HepG2 (cell line): ENCODE measurements at regions not wholly inside any gene's neighbourhood (a gene's known extent, or its start where the extent isn't known, plus 50 kb on each side); places are given as distances from the start of the nearest gene placed in this dataset.

Experiments used
- ATAC-seq: fragments of 200-7000 bp; cut with Tn5 transposase; 3 replicates; pipeline ENCODE4 v1.9.1; 2020; ENCODE audit warnings: mild to moderate bottlenecking, moderate library complexity
- BruUV-seq: library from RNA; stranded (reverse); fragments of 400-500 nt; replicated peaks from 2 replicates; lab custom pipeline; 2021; lab: Mats Ljungman, UMichigan
- CTCF ChIA-PET: fragments of 300-600 bp; formaldehyde crosslinking; extraction: SDS; loops from one replicate; lab custom pipeline; 2021; ENCODE audit warnings: low total read pairs, inconsistent platforms, low intra/inter-chr PET ratio; lab: Yijun Ruan, JAX
- POLR2A ChIA-PET: fragments of 350-600 bp; sonication (Branson Sonifier 250); formaldehyde crosslinking; loops from one replicate; lab custom pipeline; 2020; ENCODE audit warnings: antibody characterized with exemption, inconsistent platforms; lab: Yijun Ruan, JAX
- DNase-seq: peaks from one replicate; pipeline ENCODE4 v3.0.0-alpha.2; 2015; ENCODE audit warnings: low spot score
- FAIRE-seq: peaks from 3 replicates; lab custom pipeline; 2011; peaks lifted over from hg19 to GRCh38; lab: Jason Lieb, UNC
- H2AFZ ChIP-seq: one replicate; pipeline ENCODE4 v1.6.1; 2011; ENCODE audit warnings: low read length, inconsistent platforms
- H3K27ac ChIP-seq: fragments of 300-600 bp; 3 replicates; pipeline ENCODE4 v1.8.0; 2011; ENCODE audit warnings: mixed run types, mild to moderate bottlenecking, mixed read lengths, low read length, inconsistent platforms; ENCODE audit not compliant: insufficient read depth; ENCODE audit errors: extremely low read length
- H3K27me3 ChIP-seq, 2 experiments: fragments of 200-600 bp in 1 of 2; 2 replicates in 1 of 2; 3 replicates in 1 of 2; pipeline versions ENCODE4 v1.6.0 to v1.8.0; 2011; ENCODE audit warnings: low read length in 2 of 2, mild to moderate bottlenecking in 2 of 2, moderate library complexity in 2 of 2, inconsistent platforms in 1 of 2; ENCODE audit not compliant: insufficient read depth in 2 of 2, control insufficient read depth in 1 of 2
- H3K36me3 ChIP-seq, 2 experiments: fragments of 200-600 bp in 1 of 2; replicated peaks in 1 of 2; 2 replicates in 1 of 2; 3 replicates in 1 of 2; pipeline versions ENCODE4 v1.5.1 to v1.8.0; 2011; ENCODE audit warnings: low read length in 2 of 2, inconsistent platforms in 1 of 2; ENCODE audit not compliant: insufficient read depth in 2 of 2, control insufficient read depth in 1 of 2
- H3K4me1 ChIP-seq: 2 replicates; pipeline ENCODE4 v1.5.1; 2012; ENCODE audit warnings: low read length, inconsistent platforms; ENCODE audit not compliant: insufficient read depth
- H3K4me2 ChIP-seq: 2 replicates; pipeline ENCODE4 v1.6.0; 2011; ENCODE audit warnings: low read depth, low read length, inconsistent platforms
- H3K4me3 ChIP-seq, 3 experiments: fragments of 200-600 bp in 1 of 3; sonication (generic), shearing (Covaris generic) in 1 of 3; replicated peaks in 1 of 3; 2 replicates each; pipeline ENCODE4 v1.5.1; 2011 to 2016; ENCODE audit warnings: low read length in 3 of 3, inconsistent platforms in 2 of 3, low read depth in 2 of 3, mild to moderate bottlenecking in 2 of 3, control low read depth in 1 of 3, mixed read lengths in 1 of 3; ENCODE audit not compliant: insufficient read depth in 1 of 3
- H3K79me2 ChIP-seq: one replicate; pipeline ENCODE4 v1.6.1; 2011; ENCODE audit warnings: low read length, inconsistent platforms; ENCODE audit not compliant: insufficient read depth
- H3K9ac ChIP-seq: 2 replicates; pipeline ENCODE4 v1.6.0; 2011; ENCODE audit warnings: mild to moderate bottlenecking, low read depth, low read length, inconsistent platforms; ENCODE audit not compliant: insufficient read depth
- H3K9me3 ChIP-seq: 2 replicates; pipeline ENCODE4 v1.5.1; 2012; ENCODE audit warnings: mild to moderate bottlenecking, low read length
- H4K20me1 ChIP-seq: 2 replicates; pipeline ENCODE4 v1.6.0; 2011; ENCODE audit warnings: inconsistent platforms, mild to moderate bottlenecking, low read length, moderate library complexity; ENCODE audit not compliant: insufficient read depth
- ATF7 ChIP-seq, 2 experiments: fragments of 450-650 bp in 1 of 2; sonication (generic) in 1 of 2; formaldehyde crosslinking in 1 of 2; IDR thresholded peaks; 2 replicates each; pipeline versions ENCODE4 v1.4.0 to v1.6.1; 2016 to 2020; ENCODE audit warnings: antibody characterized with exemption in 1 of 2, mild to moderate bottlenecking in 1 of 2, missing genetic modification reagents in 1 of 2
- ATRX ChIP-seq: sonication (generic); formaldehyde crosslinking; IDR thresholded peaks from 2 replicates; pipeline ENCODE4 v1.4.0; 2020; ENCODE audit warnings: missing genetic modification reagents, borderline replicate concordance
- CREB1 ChIP-seq, 2 experiments: fragments of 450-650 bp in 1 of 2; IDR thresholded peaks; 2 replicates each; pipeline ENCODE4 v1.6.1; 2016 to 2017; ENCODE audit warnings: control low read depth in 1 of 2, mild to moderate bottlenecking in 1 of 2, missing compliant biosample characterization in 1 of 2, missing genetic modification characterization in 1 of 2
- DPF2 ChIP-seq: sonication (generic); formaldehyde crosslinking; IDR thresholded peaks from 2 replicates; pipeline ENCODE4 v1.4.0; 2020; ENCODE audit warnings: mild to moderate bottlenecking, low read depth, missing genetic modification reagents, borderline replicate concordance
- ELF4 ChIP-seq: sonication (generic); formaldehyde crosslinking; IDR thresholded peaks from 2 replicates; pipeline ENCODE4 v1.5.0; 2020; ENCODE audit warnings: missing genetic modification reagents, mild to moderate bottlenecking, moderate library complexity, borderline replicate concordance
- MYC ChIP-seq: sonication (generic); formaldehyde crosslinking; IDR thresholded peaks from 2 replicates; pipeline ENCODE4 v1.9.0; 2021; ENCODE audit warnings: missing genetic modification reagents, borderline replicate concordance
- PAF1 ChIP-seq: IDR thresholded peaks from 2 replicates; pipeline ENCODE4 v1.6.1; 2016; ENCODE audit warnings: missing genetic modification reagents, missing compliant biosample characterization
- TAF15 ChIP-seq: fragments of 200-400 bp; formaldehyde crosslinking; IDR thresholded peaks from one replicate; pipeline ENCODE4 v1.6.1; 2018; ENCODE audit warnings: mild to moderate bottlenecking, low read depth, low read length; ENCODE audit not compliant: poor library complexity, severe bottlenecking
- ZFP90 ChIP-seq: sonication (generic); formaldehyde crosslinking; IDR thresholded peaks from 2 replicates; pipeline ENCODE4 v1.8.0; 2022; ENCODE audit warnings: missing genetic modification reagents, mild to moderate bottlenecking, inconsistent platforms, borderline replicate concordance
- WGBS: methylation state at CpG from one replicate; pipeline ENCODE4 v1.1.6; 2017; ENCODE audit warnings: low lambda C conversion rate; 5-methylcytosine and 5-hydroxymethylcytosine counted together
- in situ Hi-C: cut with HindIII; loops from 2 replicates; pipeline ENCODE4 v1.10.0; 2017; ENCODE audit warnings: low pct_unique_long_range_greater_than_20kb; ENCODE audit not compliant: extremely low pct_ligation_motif_present
- intact Hi-C: fragments of 100-400 bp; cut with micrococcal nuclease; formaldehyde crosslinking; loops from one replicate; pipeline ENCODE4 v1.10.0; 2022; ENCODE audit not compliant: unreplicated experiment
- TF ChIP-seq, protein P1 (sequence below): sonication (generic); formaldehyde crosslinking; IDR thresholded peaks from 2 replicates; pipeline ENCODE4 v1.8.0; 2022; ENCODE audit warnings: mild to moderate bottlenecking, missing genetic modification reagents, borderline replicate concordance
- TF ChIP-seq, protein P2 (sequence below): sonication (generic); formaldehyde crosslinking; IDR thresholded peaks from 2 replicates; pipeline ENCODE4 v1.4.0; 2020; ENCODE audit warnings: missing genetic modification reagents, borderline replicate concordance

DNA sequence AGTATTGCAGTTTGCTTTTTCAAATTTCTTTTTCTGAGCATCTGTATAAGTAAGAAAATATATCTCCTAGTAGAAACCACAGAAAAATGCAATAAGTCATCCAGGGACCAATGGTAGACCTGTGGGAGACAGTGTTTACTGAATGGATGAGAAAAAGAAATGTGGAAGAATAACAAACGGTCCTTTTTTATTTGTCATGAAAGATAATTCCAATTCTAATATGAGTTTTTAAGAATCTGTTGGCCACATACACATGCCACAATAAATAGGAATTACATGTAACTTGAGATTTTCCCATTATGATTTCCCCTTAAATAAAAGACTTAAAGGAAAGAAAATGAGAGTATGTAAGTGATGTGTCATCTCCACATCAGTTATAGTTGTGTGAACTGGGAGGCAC, 107.7 kb upstream of the RAB27B start:
- no TSS peak for BruUV-seq

DNA sequence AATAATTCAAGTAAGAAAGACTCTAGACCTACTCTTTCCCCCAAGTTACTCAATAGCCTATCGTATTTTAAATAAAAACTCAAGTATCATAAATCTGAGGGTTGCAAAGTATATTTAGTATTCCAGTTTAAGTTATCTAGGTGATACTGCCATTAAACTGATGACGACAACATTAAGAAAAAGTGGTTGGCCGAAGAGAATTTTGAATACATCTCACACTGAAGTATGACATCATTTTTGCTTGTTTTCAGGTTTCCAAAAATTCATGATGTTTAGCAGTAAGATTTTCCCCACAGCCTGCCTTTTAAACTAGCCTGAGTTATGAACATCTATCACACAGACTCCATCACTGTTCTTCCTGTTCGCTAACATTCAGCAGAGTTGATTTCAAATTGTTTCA, 102.1 kb upstream of the RAB27B start:
- no peaks in the 10 kb centered on the region for H3K27me3 ChIP-seq
- POLR2A ChIA-PET: no interaction called here

More for the DNA sequence above, 107.7 kb upstream of the RAB27B start:
- CTCF ChIA-PET: no interaction called here
- POLR2A ChIA-PET: no interaction called here
- Histone ChIP-seq H3K36me3 (no peaks in the 10 kb centered on the region), H2AFZ (no peak overlapping the region), H3K4me3 (no peak overlapping the region), H3K4me1 (no peaks in the 10 kb centered on the region), H3K9ac (no peak overlapping the region), H3K9me3 (no peaks in the 10 kb centered on the region), H4K20me1 (no peaks in the 10 kb centered on the region), H3K4me2 (no peak overlapping the region), H3K79me2 (no peaks in the 10 kb centered on the region), H3K27ac (no peak overlapping the region), H3K27me3 (no peaks in the 10 kb centered on the region)
- no peak for TF ChIP-seq ZFP90
- no peak for TF ChIP-seq TAF15
- no peak for TF ChIP-seq DPF2 (CRISPR knock-in tag)
- no peak for TF ChIP-seq ELF4 (CRISPR knock-in tag)
- TF ChIP-seq ATRX (CRISPR knock-in tag): no peak
- TF ChIP-seq, protein P1, sequence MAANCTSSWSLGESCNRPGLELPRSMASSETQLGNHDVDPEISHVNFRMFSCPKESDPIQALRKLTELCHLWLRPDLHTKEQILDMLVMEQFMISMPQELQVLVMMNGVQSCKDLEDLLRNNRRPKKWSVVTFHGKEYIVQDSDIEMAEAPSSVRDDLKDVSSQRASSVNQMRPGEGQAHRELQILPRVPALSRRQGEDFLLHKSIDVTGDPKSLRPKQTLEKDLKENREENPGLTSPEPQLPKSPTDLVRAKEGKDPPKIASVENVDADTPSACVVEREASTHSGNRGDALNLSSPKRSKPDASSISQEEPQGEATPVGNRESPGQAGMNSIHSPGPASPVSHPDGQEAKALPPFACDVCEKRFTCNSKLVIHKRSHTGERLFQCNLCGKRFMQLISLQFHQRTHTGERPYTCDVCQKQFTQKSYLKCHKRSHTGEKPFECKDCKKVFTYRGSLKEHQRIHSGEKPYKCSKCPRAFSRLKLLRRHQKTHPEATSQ (CRISPR knock-in tag): no peak
- no peak for TF ChIP-seq MYC (CRISPR knock-in tag)
- DNase-seq (no peak), FAIRE-seq (no peak), ATAC-seq (no peak)
- in situ Hi-C loops (no loop called here), intact Hi-C loops (no loop called here)
- 0% methylated on average over 1 of the region's 1 CpG for WGBS

More for the DNA sequence above, 102.1 kb upstream of the RAB27B start:
- H3K4me2 ChIP-seq: no peak overlapping the region
- intact Hi-C loops (no loop called here), in situ Hi-C loops (no loop called here)
- H3K9ac ChIP-seq: no peak overlapping the region
- H2AFZ ChIP-seq: no peak overlapping the region
- H3K36me3 ChIP-seq: no peaks in the 10 kb centered on the region
- no TSS peak for BruUV-seq
- no peak overlapping the region for H3K27ac ChIP-seq
- DNase-seq: no peak
- no peak overlapping the region for H3K4me3 ChIP-seq
- FAIRE-seq: no peak
- TF ChIP-seq PAF1 (CRISPR knock-in tag): no peak
- TF ChIP-seq CREB1 (IDR thresholded peaks at IDR 0.05): peak; percentile 83
- no peak for TF ChIP-seq CREB1 (CRISPR knock-in tag; IDR thresholded peaks at IDR 0.05)
- TF ChIP-seq ELF4 (CRISPR knock-in tag): no peak
- TF ChIP-seq ATF7 (IDR thresholded peaks at IDR 0.05): peak; percentile 84
- TF ChIP-seq ATF7 (CRISPR knock-in tag; IDR thresholded peaks at IDR 0.05): no peak
- TF ChIP-seq, protein P2, sequence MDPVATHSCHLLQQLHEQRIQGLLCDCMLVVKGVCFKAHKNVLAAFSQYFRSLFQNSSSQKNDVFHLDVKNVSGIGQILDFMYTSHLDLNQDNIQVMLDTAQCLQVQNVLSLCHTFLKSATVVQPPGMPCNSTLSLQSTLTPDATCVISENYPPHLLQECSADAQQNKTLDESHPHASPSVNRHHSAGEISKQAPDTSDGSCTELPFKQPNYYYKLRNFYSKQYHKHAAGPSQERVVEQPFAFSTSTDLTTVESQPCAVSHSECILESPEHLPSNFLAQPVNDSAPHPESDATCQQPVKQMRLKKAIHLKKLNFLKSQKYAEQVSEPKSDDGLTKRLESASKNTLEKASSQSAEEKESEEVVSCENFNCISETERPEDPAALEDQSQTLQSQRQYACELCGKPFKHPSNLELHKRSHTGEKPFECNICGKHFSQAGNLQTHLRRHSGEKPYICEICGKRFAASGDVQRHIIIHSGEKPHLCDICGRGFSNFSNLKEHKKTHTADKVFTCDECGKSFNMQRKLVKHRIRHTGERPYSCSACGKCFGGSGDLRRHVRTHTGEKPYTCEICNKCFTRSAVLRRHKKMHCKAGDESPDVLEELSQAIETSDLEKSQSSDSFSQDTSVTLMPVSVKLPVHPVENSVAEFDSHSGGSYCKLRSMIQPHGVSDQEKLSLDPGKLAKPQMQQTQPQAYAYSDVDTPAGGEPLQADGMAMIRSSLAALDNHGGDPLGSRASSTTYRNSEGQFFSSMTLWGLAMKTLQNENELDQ (CRISPR knock-in tag): no peak
- H3K9me3 ChIP-seq: no peaks in the 10 kb centered on the region
- no peak for ATAC-seq
- H3K4me1 ChIP-seq: no peaks in the 10 kb centered on the region
- WGBS: 21% methylated on average over 4 of the region's 4 CpGs
- H4K20me1 ChIP-seq: no peaks in the 10 kb centered on the region
- H3K79me2 ChIP-seq: no peaks in the 10 kb centered on the region
- CTCF ChIA-PET: no interaction called here
